HG03280 (cell line): ENCODE measurements at regions not wholly inside any gene's neighbourhood (a gene's known extent, or its start where the extent isn't known, plus 50 kb on each side); places are given as distances from the start of the nearest gene placed in this dataset.

Experiments
- ATAC-seq: cut with Tn5 transposase; IDR thresholded peaks from one replicate; pipeline ENCODE4 v1.9.1; 2021; ENCODE audit warnings: mild to moderate bottlenecking, moderate library complexity; ENCODE audit not compliant: unreplicated experiment

GRCh38 chr9:119839888-119840287, 470.7 kb upstream of the BRINP1 start:
- ATAC-seq: no peak

GRCh38 chr9:119838210-119838609, 469.0 kb upstream of the BRINP1 start:
- no peak for ATAC-seq

- ATAC-seq: no peak
Observed at GRCh38 chr9:119836036-119836435, 466.8 kb upstream of the BRINP1 start.

- no peak for ATAC-seq
Observed at GRCh38 chr9:119834064-119834620, 464.9 kb upstream of the BRINP1 start.

GRCh38 chr9:119831309-119831708, 462.1 kb upstream of the BRINP1 start:
- no peak for ATAC-seq

- no peak for ATAC-seq
Observed at GRCh38 chr9:119829748-119830147, 460.5 kb upstream of the BRINP1 start.

- ATAC-seq: no peak
Observed at GRCh38 chr9:119829186-119829585, 460.0 kb upstream of the BRINP1 start.

GRCh38 chr9:119827526-119827925, 458.3 kb upstream of the BRINP1 start:
- ATAC-seq: no peak

- no peak for ATAC-seq
Observed at GRCh38 chr9:119827126-119827525, 457.9 kb upstream of the BRINP1 start.

- ATAC-seq: no peak
Observed at GRCh38 chr9:119818726-119819435, 449.6 kb upstream of the BRINP1 start.

- ATAC-seq: no peak
Observed at GRCh38 chr9:119810645-119811429, 441.6 kb upstream of the BRINP1 start.

GRCh38 chr9:119803679-119804078, 434.4 kb upstream of the BRINP1 start:
- no peak for ATAC-seq

- no peak for ATAC-seq
Observed at GRCh38 chr9:119802621-119803020, 433.4 kb upstream of the BRINP1 start.

- no peak for ATAC-seq
Observed at GRCh38 chr9:119802133-119802532, 432.9 kb upstream of the BRINP1 start.

GRCh38 chr9:119801311-119801710, 432.1 kb upstream of the BRINP1 start:
- no peak for ATAC-seq

- no peak for ATAC-seq
Observed at GRCh38 chr9:119795395-119795794, 426.2 kb upstream of the BRINP1 start.

- no peak for ATAC-seq
Observed at GRCh38 chr9:119794836-119795235, 425.6 kb upstream of the BRINP1 start.

GRCh38 chr9:119793218-119793617, 424.0 kb upstream of the BRINP1 start:
- ATAC-seq: no peak

GRCh38 chr9:119792242-119792641, 423.0 kb upstream of the BRINP1 start:
- ATAC-seq: peak; percentile 91

GRCh38 chr9:119789987-119790386, 420.8 kb upstream of the BRINP1 start:
- no peak for ATAC-seq

GRCh38 chr9:119788921-119789320, 419.7 kb upstream of the BRINP1 start:
- no peak for ATAC-seq

GRCh38 chr9:119781886-119782285, 412.7 kb upstream of the BRINP1 start:
- ATAC-seq: no peak
